ENCODE measurements at regions not wholly inside any gene's neighbourhood (a gene's known extent, or its start where the extent isn't known, plus 50 kb on each side); places are given as distances from the start of the nearest gene placed in this dataset.

DNA sequence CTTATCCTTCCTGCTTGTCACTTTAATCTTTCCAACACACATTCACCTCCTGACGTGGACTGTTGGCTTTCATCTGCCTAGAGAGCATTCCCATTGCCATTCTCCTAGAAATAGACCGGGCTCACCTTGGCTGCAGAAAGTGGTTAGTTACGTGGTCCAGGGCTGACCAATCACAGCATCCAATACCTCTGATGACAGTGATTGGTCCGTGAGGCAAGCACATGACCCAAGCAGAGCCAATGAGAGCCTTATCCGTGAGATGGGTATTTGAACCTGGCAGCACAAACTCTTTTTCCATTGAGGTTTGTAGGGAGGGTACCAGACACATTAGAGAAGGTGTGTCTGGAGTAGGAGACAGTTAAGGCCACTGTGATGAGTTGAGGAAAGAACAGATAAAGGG, 85.8 kb downstream of the MIAT start:
- DNase-seq (ENCODE audit: low read depth, low spot score), result no peak
- TF ChIP-seq, protein P1, sequence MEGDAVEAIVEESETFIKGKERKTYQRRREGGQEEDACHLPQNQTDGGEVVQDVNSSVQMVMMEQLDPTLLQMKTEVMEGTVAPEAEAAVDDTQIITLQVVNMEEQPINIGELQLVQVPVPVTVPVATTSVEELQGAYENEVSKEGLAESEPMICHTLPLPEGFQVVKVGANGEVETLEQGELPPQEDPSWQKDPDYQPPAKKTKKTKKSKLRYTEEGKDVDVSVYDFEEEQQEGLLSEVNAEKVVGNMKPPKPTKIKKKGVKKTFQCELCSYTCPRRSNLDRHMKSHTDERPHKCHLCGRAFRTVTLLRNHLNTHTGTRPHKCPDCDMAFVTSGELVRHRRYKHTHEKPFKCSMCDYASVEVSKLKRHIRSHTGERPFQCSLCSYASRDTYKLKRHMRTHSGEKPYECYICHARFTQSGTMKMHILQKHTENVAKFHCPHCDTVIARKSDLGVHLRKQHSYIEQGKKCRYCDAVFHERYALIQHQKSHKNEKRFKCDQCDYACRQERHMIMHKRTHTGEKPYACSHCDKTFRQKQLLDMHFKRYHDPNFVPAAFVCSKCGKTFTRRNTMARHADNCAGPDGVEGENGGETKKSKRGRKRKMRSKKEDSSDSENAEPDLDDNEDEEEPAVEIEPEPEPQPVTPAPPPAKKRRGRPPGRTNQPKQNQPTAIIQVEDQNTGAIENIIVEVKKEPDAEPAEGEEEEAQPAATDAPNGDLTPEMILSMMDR (conservative IDR thresholded peaks at IDR 0.05), result no peak
- Mint-ChIP-seq H3K4me1 (peaks cover 38% of the 10 kb centered on the region), H3K4me3 (no peak overlapping the region), H3K27me3 (ENCODE audit: low read depth) (no peaks in the 10 kb centered on the region), H3K36me3 (ENCODE audit: low read depth) (no peaks in the 10 kb centered on the region), H3K27ac (ENCODE audit: unreplicated experiment) (no peak overlapping the region), H3K9me3 (no peaks in the 10 kb centered on the region)

DNA sequence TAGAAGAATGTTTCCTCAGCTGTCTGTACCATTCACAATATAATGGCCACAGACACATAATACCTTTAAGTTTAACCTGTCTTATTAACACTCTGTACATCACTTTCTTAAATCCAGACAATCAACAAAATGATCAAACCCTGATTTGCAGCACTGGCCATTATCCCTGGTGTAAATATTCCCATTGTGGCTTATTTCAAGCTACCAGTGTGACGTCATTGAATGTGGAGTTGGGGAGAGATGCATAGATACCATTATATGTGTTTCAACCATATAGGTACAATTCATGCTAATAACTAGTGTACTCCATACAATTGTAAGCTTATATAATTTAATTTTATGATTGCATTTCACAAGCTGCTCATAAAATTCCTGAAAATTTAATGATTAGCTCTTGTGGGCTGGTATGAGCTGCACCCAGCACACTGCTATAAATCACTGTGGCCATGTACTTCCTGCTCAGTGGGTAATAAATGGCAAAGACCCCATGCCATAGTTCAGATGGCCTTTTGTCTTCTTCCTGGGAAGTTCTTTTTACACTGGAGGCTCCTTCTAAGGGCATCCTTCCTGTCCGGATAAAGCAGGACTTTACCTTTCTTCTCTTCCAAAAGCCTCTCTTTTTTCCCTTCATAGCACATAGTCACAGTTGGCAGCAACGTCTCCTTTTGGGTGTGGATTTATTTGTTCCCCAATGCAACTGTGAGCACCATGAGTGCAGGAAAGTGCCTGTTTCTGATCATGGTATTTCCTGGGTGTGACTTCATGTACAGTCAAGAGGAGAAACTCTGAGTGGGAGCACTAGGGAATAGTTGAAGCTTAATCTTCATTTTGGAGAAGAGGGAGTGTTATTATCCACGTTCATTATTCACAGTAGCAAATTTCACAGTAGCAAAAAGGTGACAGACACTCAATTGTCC, 87.8 kb downstream of the MIAT start:
- DNase-seq (ENCODE audit: low read depth, low spot score), result no peak
- Mint-ChIP-seq H3K4me1 (peaks cover 48% of the 10 kb centered on the region), H3K27me3 (ENCODE audit: low read depth) (no peaks in the 10 kb centered on the region), H3K4me3 (no peak overlapping the region), H3K36me3 (ENCODE audit: low read depth) (no peaks in the 10 kb centered on the region), H3K27ac (ENCODE audit: unreplicated experiment) (peak overlapping the region; percentile 14), H3K9me3 (no peaks in the 10 kb centered on the region)
- TF ChIP-seq, protein P1 (conservative IDR thresholded peaks at IDR 0.05), result no peak

- no peaks in the 10 kb centered on the region for H3K9me3 Mint-ChIP-seq
- no peak overlapping the region for H3K4me3 Mint-ChIP-seq
- peaks cover 53% of the 10 kb centered on the region for H3K4me1 Mint-ChIP-seq
Observed at GRCh38 chr22:26746311-26746710, 88.9 kb downstream of the MIAT start.

DNA sequence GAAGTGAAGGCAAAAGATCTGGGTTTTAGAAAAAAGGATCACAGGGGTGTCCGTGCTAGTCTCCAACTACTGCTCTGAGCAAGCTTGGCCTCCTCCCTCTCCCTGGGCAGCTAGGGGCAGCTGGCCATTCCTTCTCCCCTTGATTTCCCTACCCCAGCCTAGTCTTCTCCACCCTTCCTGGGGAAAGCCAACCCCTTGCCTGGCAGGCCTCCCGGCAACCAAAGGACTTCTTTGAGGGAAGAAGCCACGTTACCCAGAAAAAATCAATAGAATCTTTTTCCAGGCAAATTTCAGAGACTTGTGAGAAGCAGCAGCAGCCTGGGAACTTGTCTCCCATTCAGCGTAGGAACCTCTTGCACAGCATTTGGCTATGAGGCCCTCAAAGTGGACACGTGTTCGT, 91.5 kb downstream of the MIAT start:
- no peak overlapping the region for H3K4me3 Mint-ChIP-seq
- H3K9me3 Mint-ChIP-seq, result no peaks in the 10 kb centered on the region
- DNase-seq (ENCODE audit: low read depth, low spot score), result no peak
- peak overlapping the region; percentile 90 for H3K27ac Mint-ChIP-seq (ENCODE audit: unreplicated experiment)
- H3K4me1 Mint-ChIP-seq, result peaks cover 76% of the 10 kb centered on the region
- H3K27me3 Mint-ChIP-seq (ENCODE audit: low read depth), result no peaks in the 10 kb centered on the region
- no peaks in the 10 kb centered on the region for H3K36me3 Mint-ChIP-seq (ENCODE audit: low read depth)
- TF ChIP-seq, protein P1 (conservative IDR thresholded peaks at IDR 0.05), result no peak

More at GRCh38 chr22:26746311-26746710, 88.9 kb downstream of the MIAT start:
- TF ChIP-seq, protein P1 (conservative IDR thresholded peaks at IDR 0.05), result no peak
- Mint-ChIP-seq H3K27me3 (ENCODE audit: low read depth) (no peaks in the 10 kb centered on the region), H3K36me3 (ENCODE audit: low read depth) (no peaks in the 10 kb centered on the region), H3K27ac (ENCODE audit: unreplicated experiment) (no peak overlapping the region)
- no peak for DNase-seq (ENCODE audit: low read depth, low spot score)

DNA sequence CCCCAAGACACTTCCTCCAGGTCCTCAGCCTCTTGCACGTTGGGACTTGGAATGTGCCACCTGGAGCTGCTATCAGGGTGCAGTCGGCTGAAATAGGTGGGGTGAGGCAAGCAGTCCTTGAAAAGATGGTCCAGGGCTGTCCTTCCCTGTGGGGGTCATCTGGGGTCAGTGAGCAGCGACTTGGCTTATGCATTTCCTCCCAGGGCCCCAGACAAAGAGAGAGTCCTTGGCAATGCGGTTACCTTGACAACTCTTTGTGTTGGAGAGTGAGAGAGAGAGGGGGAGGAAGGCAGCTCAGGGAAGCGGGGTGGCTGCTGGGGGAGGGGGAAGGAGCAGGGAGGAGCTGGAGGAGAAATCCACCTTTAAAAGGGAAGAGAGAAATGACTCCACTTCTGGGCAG, 93.8 kb downstream of the MIAT start:
- H3K27ac Mint-ChIP-seq (ENCODE audit: unreplicated experiment), result peak overlapping the region; percentile 98
- no peaks in the 10 kb centered on the region for H3K9me3 Mint-ChIP-seq
- no peaks in the 10 kb centered on the region for H3K36me3 Mint-ChIP-seq (ENCODE audit: low read depth)
- no peaks in the 10 kb centered on the region for H3K27me3 Mint-ChIP-seq (ENCODE audit: low read depth)
- peak; percentile 61 for DNase-seq (ENCODE audit: low read depth, low spot score)
- peak overlapping the region; percentile 47 for H3K4me3 Mint-ChIP-seq
- TF ChIP-seq, protein P1 (conservative IDR thresholded peaks at IDR 0.05), result no peak
- H3K4me1 Mint-ChIP-seq, result peaks cover 64% of the 10 kb centered on the region
